Activated CD8-positive, alpha-beta memory T cell treated with anti-CD3 and anti-CD28 coated beads for 1 hour (primary cell): ENCODE measurements at regions not wholly inside any gene's neighbourhood (a gene's known extent, or its start where the extent isn't known, plus 50 kb on each side); places are given as distances from the start of the nearest gene placed in this dataset.
"Not testable (repeated sequence)": the region's sequence is repeated elsewhere in the genome, so short reads cannot be mapped to it uniquely, and the experiment has no call there.

Experiments used
- DNase-seq, 2 donors: peaks; one replicate each; pipeline ENCODE4 v3.0.0-alpha.2; 2020; ENCODE audit warnings: low read depth in 1 of 2; ENCODE audit errors: extremely low read depth in 1 of 2

DNA sequence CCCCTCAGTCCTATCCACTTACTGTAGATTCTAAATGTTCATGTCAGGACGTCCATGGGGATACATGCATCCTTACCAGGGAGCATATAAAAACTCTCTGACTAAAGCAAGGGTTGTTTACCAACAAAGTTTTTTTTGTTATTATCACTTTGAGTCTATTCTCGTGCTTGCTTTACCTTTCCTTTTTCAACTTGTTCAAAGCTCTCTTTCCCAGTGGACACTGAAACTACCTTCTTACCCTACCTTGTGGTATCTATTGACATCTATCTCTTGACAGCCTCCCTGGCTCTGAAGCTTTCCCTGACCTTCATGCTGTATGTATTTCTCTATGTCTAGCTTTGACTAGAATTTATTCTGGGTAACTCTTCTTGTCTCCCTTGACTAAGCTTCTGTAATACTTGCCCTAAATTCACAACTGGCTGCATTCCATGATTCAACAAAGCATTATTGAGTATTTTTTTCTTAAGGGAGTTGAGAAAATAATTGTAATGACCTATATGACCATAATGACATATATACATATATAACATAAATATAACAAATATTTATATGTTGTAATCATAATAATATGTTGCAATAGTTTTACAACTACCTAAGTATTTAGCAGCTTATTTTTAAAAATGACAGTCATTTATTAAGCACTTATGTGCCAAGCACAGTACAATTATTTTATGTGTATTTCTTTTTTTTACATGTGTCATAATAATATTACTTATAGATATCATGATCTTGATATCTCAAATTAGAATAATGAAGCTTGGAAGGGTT lies 403.4 kb upstream of the SPRY2 start:
- DNase-seq: no peak

DNA sequence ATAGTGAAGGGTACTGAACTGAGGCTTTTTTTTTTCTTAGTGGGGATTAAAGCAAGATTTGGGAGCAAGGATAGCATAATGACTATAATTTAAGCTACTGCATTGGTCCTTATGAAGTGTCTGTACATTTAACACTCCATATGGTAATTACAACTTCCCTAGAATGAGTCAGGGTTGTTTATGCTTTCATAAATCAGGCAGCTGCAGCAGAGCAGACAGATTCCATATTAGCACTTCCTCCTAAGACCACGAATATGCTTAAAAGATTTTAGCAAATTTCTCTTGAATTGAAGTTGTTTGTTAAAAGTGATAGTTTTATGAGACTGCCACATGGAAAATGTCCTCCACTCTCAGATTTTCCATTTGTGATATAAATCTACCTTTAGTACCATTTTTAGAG lies 401.1 kb upstream of the SPRY2 start:
- no peak for DNase-seq

DNA sequence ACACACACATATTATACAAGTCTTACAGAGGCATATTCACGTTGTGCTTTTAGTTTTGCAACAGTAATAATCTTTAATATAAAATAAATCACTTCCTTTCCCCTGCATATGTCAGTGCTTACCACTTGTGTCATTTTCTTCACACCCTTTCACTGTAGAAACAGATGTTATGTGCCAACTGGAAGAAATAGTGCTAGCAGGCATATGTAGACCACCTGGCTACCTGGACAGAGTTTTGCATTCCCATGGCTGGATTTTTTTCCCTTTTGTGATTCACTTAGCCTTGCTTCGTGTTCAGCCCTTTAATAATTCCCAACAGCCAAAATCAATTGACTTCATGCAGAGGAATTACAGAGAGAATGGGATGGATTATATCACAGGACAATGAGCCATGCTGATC lies 399.1 kb upstream of the SPRY2 start:
- DNase-seq: no peak

DNA sequence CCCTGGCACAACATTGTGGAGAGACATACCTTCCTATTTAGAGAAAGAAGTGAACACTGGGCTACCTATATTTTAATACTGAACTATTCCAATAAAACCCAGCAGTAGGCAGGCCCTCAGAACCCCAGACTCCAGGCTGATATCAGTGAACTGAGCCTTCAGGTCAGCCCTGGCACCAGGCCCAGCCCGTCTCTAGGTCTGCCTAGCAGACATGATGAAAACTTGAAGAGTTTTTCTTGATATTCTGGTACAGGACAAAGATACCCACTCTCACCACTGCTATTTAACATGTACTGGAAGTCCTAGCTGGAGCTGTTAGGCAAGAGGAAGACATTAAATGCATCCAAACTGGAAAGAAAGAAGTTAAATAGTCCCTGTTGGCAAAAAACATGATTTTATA lies 396.6 kb upstream of the SPRY2 start:
- no peak for DNase-seq

DNA sequence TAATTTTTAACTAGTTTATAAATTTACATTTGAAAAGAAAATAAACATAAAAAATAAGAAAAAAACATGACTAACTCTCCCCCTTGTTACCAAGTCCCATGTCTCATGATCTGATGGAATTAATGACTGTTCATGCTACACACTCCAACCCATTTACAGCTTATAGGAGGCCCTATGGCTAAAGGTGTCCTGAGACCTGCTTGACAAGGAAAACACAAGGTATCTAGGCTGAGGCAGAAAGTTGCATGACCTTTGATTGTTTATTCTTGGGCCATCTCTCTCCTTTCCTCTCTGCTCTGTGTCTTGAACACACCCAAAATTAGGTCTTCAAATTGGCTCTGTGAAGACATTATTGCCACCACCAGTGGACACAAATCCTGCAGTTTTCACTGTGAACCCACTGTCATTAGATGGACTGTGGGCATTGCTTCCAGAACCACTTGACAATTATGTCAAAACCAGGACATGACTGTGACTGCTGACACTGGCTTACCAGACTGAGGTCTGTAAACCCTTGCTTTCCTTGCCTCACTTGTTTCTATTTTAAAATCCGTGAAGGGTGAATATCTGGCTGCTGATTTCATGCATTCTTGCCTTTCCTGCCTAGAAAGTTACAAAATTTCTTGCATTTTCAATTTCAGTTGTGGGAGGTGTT lies 386.5 kb upstream of the SPRY2 start:
- no peak for DNase-seq

DNA sequence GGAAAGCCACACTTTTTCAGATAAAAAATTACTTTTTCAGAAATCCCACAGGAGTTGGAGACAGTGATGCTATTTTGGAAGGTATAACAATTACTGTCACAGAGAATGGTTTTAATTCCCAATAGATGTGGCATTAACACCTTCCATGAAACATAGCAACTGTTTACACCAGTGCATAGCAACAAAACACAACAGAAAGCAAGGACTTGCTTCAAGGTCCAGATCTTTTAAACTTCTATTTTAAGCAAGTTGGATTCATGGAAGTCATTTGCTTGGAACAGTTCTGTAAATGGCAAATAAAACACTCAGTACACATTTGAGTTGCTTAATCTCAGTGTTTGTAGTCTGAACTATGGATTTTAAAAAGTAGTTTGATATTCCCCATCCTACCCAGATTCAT lies 385.9 kb upstream of the SPRY2 start:
- DNase-seq: no peak

DNA sequence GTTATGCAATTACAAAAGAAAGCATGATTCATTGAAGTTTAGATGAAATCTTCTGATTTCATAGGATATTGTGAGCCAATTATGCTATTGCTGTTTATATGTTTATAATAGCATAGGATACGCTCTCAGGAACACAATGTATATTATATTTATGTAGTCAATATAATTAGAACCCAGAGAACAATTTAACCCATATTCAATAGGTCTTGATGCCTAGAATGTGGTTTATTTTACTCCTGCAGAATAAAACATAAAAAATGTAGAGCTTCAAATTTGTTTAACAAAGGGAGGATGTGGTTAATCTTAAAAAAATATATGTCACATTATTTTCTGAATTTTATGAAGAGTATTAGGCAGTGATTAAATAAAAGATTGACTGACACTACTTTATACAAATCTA lies 380.8 kb upstream of the SPRY2 start:
- no peak for DNase-seq

DNA sequence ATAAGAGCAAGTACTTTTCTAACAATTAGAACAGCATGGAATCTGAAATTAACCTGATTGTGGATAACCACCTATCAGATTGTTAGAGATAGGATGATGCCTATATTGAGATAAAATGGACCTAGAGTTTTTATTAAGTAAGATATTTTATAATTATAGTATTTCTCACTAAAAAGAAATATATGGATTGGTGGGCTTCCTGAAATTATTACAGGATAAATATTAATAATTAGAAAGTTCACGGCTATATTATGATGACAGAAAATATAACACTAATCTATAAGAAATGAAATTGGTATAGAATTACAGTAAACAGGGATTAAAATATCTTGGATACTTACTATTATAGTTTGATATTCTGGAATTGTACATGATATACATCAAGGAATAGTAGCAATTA lies 378.0 kb upstream of the SPRY2 start:
- DNase-seq: no peak

DNA sequence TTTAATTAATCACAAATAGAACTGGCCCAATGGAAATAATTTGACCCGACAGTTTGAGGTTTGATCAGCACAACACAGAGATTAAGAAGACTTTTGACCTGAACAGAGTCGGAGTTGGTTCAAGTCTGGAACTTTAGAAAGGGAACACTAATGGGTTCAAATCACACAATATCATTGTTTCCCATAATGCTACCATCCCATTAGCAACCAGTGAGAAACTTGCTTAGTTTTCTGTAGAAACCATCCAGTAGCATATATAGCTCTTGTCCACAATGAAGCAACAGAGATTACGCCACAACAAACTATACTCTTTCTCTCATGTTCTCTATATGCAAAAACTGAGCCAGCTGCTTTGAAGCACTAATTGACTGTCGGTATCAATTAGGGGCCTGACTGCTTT lies 376.9 kb upstream of the SPRY2 start:
- no peak for DNase-seq

DNA sequence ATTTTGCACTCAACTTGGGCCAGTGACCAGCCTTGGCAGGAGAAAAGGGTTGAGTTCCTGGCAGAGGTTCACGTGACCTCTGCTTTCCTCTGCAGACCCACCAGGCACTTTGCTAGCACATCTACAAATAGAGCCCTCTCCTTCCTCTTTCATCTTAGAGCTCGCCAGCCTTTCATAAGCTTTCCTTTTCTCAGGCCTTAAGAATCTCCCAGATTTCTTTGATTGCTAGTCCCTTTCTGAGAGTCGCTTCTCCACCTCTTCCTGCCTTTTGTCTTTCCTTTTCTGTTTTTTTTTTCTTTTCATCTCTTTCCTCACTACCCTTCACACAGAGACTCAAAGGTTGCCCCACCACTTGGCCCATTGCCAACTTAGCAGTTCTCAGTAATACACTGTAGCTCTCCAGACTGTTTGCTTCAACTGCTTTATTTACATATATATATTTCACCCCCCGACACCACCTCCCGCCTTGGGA lies 375.7 kb upstream of the SPRY2 start:
- no peak for DNase-seq

DNA sequence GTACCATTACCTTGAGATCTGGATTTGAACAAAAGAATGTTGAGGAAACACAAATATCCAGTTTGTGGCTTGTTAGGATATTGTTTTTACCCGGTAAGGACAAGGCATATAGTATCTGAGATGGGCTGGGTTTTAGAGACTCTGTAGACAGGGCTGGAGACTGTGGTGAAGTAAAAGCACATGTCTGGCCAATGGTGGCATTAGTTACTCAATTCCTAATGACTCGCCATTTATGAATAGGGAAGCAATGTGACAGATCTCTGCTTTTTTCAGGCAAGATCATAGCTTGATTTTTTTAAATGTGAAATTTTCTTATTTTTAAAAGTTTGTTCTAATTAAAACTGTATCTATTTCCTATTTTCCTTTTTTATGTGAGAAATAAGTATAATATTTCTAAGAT lies 371.1 kb upstream of the SPRY2 start:
- DNase-seq: no peak

DNA sequence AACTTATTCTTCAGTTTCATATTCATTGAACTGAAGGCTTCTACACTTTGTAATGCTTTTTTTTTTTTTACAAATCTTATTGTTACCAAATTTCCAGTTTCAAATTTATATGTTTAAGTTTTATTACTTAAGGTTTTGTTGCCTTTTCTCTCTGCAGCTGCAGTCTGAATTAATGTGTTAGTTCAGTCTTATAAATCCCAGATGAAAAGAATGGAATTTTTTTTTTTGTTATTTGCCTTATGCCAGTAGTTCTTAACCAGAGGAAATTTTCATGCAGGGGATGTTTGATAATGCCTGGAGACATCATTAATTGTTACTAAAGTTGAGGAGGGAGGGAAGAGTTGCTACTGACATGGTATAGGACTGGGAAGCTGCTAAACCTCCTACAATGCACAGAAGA lies 367.9 kb upstream of the SPRY2 start:
- DNase-seq: no peak

DNA sequence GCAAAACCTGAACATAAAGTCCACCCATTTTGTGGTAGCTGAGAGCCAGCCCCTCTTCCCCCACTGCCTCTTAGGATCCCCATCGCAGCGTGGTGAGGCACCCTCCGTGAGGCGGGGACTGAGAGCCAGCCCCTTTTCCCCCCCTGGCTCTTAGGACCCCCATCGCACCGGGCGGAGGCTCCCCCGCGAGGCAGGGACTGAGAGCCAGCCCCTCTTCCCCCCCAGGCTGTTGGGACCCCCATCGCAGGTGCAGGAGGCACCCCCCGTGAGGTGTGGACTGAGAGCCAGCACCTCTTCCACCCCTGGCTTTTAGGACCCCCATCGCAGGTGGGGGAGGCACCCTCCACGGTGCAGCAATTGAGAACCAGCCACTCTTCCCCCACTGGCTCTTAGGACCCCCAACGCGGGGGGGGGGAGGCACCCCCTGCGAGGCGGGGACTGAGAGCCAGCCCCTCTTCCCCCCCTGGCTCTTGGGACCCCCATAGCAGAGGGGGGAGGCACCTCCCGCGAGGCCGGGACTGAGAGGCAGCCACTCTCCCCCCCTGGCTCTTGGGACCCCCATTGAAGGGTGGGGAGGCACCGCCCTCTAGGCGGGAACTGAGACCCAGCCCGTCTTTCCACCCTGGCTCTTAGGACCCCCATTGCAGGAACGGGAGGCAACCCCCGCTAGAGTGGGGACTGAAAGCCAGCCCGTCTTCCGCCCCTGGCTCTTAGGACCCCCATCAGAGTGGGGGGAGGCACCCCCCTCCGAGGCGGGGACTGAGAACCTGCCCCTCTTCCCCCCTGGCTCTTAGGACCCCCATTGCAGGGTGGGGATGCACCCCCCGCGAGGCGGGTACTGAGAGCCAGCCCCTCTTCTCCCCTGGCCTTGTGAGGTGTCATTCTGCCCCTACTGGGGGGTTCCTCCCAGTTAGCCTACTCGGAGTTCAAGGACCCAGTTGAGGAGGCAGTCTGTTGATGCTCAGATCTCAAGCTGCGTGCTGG lies 366.4 kb upstream of the SPRY2 start:
- DNase-seq: no peak

DNA sequence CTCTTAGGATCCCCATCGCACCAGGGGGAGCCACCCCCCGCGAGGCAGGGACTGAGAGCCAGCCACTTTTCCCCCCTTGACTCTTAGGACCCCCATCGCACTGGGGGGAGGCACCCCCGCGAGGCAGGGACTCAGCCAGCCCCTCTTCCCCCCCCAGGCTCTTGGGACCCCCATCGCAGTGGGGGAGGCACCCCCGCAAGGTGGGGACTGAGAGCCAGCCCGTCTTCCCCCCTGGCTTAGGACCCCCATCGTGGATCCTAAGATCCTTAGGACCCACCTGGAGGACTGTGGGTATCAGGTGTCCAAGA lies 365.2 kb upstream of the SPRY2 start:
- no peak for DNase-seq

DNA sequence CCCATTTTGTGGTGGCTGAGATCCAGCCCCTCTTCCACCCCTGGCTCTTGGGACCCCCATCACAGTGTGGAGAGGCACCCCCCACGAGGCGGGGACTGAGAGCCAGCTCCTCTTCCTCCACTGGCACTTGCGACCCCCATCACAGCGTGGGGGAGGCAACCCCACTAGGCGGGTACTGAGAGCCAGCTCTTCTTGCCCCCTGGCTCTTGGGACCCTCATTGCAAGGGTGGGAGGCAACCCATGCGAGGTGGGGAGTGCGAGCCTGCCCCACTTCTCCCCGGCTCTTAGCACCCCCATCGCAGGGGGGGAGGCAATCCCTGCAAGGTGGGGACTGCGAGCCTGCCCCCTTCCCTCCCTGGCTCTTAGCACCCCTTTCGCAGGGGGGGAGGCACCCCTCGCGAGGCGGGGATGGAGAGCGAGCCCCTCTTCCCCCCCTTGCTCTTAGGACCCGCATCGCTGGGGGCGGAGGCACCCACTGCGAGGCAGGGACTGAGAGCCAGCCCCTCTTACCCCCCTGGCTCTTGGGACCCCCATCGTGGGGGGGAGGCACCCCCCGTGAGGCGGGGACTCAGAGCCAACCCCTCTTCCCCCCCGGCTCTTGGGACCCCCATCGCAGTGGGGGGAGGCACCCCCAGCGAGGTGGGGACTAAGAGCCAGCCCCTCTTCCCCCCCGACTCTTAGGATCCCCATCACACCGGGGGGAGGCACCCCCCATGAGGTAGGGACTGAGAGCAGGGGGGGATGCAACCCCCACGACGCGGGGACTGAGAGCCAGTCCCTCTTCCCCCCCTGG lies 364.6 kb upstream of the SPRY2 start:
- no peak for DNase-seq

DNA sequence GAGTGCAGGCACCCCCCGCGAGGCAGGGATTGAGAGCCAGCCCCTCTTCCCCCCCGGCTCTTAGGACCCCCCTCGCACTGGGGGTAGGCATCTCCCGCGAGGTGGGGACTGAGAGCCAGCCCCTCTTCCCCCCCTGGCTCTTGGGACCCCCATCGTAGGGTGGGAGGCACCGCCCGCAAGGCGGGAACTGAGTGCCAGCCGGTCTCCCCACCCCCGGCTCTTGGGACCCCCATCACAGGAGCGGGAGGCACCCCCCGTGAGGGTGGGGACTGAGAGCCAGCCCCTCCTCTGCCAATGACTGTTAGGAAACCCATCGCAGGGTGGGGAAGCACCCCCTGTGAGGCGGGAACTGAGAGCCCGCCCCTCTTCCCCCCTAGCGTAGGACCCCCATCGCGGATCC lies 363.4 kb upstream of the SPRY2 start:
- DNase-seq: no peak

DNA sequence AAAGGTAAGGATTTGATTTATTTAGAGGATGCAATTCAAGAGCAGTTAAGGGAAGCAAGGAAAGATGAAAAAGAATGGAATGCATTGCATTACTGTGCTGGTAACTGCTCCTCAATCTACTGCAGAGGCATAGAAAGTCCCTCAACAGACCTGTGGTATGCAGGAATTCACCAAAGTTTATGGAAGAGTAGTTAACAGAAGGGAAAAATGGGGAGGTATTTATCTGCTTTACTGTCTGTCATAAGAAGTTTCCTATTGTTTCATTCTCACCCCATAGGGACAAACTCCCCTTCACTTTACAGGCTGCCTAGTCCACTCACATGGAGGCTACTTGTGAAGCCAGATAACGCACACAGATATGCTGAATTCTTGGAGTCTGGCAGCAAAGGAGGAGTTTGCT lies 354.9 kb upstream of the SPRY2 start:
- DNase-seq: no peak

DNA sequence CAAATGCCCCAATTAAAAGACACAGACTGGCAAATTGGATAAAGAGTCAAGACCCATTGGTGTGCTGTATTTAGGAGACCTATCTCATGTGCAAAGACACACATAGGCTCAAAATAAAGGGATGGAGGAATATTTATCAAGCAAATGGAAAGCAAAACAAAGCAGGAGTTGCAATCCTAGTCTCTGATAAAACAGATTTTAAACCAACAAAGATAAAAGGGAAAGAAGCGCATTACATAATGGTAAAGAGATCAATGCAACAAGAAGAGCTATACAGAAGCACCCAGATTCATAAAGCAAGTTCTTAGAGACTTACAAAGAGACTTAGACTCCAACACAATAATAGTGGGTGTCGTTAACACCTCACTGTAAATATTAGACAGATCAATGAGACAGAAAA lies 350.9 kb upstream of the SPRY2 start:
- not testable (repeated sequence) for DNase-seq

DNA sequence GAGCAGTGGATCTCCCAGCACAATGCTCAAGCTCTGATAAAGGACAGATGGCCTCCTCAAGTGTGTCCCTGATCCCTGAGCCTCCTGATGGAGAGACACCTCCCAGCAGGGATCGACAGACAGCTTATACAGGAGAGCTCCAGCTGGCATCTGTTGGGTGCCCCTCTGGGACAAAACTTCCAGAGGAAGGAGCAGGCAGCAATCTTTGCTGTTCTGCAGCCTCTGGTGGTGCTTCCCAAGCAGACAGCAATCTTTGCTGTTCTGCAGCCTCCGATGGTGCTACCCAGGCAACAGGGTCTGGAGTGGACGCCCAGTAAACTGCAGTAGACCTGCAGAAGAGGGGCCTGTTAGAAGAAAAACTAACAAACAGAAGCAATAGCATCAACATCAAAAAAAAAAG lies 349.3 kb upstream of the SPRY2 start:
- DNase-seq: no peak

DNA sequence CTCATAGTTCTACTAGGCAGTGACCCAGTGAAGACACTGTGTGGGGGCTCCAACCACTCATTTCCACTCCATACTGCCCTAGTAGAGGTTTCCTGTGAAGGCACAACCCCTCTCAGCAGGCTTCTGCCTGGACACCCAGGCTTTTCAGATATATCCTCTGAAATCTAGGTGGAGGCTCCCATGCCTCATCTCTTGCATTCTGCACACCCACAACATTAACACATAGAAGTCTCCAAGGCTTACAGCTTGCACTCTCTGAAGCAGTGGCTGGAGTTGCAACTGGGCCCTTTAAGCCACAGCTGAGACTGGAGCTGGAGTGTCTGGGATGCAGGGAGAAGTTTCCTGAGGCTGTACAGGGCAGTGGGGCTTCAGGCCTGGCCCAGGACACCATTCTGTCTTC lies 347.7 kb upstream of the SPRY2 start:
- DNase-seq: no peak

DNA sequence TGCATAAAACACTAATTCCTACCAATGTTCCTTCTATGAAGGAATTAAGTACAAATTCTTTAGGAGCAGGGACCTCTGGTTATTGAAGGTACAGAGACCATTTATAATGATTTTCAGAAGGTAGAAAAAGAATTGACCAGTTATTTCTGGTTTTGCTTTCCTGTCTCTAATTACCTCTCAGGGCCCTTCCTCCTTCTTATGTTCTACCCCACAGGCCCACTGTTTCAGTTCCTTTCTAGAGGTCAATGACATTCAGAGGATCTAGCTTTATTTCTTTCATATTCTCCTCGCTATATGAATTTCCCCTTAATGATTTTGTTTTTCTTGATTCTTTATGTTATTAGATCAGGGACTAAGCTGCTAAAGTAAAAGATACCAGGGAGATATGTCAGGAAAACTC lies 345.0 kb upstream of the SPRY2 start:
- DNase-seq: no peak
